MV-4-11 (cell line): ENCODE measurements at regions not wholly inside any gene's neighbourhood (a gene's known extent, or its start where the extent isn't known, plus 50 kb on each side); places are given as distances from the start of the nearest gene placed in this dataset.

Experiments used
- DNase-seq: peaks from one replicate; lab custom pipeline; 2025; lab: John Stamatoyannopoulos, UW

DNA sequence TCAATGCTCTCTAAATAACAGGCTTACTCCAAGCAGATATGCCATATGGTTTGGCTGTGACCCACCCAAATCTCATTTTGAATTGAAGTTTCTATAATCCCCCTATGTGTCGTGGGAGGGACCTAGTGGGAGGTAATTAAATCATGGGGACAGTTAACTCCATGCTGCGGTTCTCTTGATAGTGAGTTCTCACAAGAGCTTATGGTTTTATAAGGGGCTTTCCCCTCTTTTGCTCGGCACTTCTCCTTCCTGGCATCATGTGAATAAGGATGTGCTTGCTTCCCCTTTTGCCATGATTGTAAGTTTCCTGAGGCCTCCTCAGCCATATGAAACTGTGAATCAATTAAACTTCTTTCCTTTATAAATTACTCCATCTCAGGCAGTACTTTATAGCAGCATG, 302.7 kb upstream of the ZC3H15 start:
- DNase-seq, result peak; percentile 31

DNA sequence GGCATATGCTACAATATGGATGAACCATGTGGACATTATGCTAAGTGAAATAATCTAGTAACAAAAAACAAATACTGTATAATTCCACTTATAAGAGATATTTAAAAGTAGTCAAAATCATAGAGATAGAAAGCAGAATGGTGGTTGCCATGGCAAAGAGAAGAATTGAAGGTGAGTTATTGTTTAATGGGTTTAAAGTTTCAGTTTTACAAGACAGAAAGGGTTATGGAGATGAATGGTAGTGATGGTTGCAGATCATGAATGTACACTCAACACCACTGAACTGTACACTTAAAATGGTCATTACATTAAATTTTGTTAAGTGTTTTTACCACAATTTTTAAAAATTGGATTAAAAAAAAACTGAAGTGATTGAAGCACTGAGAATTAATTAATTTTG, 298.2 kb upstream of the ZC3H15 start:
- DNase-seq, result no peak

DNA sequence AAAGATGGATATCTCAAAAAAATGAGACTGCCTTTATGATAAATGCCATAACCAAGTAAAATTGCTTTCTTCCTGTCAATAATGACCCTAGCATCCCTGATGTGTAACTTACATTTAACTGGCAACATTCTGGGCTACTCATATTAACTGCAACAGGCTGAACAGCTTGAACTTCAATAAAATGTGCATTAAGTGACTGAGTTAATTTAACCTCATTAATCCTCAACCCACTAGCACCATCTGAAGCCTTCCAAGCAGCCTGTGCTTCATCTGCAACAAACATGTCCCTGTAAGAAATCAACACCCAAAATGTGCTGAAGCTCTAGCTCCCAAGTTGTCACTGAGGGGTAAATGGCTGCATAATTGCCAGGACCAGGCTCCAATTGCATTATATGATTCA, 296.2 kb upstream of the ZC3H15 start:
- DNase-seq, result no peak

DNA sequence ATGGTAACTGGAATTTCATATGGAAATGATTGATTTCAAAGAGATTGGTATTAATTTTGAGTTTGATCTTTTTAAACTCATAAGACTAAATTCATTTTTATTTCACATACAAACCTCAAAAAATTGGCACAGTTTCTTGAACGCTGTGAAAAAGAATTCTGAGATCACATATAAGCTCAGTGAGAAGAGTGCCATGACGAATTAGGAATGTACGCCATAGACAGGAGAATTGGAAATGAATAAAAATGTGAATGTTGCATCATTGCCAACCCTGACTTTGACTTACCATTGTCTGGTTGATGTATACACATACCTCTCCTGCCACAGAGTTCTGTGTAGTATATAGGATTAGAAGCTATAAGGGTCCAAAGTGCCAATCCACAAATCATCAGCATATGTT, 290.4 kb upstream of the ZC3H15 start:
- no peak for DNase-seq

DNA sequence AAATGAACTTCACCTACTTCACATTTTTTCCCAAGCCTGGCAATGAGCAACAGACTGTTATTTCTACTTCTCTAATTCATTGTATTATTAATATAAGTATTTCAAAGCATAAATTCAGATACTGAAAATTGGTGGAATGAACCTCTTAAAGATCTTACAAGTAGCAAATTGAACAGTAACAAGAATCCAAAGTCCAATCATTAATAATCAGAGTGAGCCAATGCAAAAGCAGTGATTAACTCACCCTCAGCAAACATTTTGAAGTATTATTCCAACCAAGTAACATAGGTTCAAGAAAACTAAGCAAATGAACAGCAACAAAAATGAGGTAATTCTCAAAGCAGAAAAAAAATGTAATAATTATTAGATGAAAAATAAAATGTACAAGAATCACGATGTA, 288.1 kb upstream of the ZC3H15 start:
- DNase-seq, result no peak

DNA sequence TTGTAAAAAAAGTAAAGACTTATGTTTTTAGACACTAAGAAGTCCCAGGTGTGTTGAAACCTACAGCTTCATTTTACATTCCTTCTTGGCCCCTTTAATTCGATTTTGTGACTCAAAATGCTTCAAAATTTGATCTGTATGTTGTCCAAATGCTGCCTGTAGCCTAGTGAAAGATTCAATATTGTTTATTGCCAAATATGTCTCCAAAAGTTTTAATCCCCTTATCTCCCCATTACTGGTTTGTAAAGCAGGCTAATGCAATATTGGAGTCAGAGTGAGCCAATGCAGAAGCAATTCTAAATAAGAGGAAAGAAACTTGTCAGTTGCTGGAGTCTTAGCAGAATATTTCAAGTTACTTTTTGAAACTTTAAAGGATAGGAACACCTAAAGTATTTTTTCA, 287.0 kb upstream of the ZC3H15 start:
- DNase-seq, result no peak

DNA sequence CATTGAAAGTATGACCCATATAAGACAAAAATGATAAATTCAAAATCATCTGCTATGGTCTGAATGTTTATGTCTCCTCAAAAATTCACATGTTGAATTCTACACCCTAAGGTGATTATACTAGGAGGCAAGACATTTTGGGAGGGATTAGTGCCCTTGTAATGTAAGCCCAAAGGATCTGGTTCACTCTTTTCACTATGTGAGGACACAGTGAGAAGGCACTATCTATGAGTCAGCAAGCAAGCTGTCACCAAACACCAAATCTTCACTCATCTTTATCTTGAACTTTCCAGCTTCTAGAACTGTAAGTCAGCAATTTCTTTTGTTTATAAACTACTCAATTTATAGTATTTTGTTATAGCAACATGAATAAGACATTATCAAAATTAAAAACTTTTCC, 284.7 kb upstream of the ZC3H15 start:
- DNase-seq, result no peak

DNA sequence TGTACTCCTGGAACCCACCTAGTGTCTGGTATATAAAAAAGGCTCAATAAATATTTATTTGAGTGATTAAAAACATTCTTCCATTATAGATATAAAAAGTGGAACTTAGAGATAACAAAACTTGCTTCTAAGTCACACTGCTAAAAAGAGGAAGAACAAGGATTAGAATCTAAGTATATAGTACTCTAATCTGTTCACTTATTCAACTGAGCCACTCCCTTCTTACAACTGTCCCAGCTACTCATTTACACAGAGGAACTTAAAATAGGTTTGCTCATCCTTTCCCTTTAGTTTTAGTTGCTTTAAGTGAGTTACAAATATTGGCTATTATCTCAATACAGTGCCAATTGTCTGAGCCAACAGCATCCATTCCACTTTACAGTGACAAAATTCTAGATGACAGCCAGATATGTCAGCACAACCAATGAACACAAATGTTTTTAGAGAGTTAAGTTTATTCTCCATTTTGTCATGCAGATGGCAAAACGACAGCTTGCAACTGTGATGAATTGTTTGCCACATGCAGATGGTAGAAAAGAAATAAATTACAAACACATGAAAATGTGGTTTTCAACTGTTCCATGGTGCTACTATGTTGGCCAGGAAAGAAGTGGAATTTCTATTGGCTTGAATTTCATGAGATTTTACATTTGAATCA, 280.7 kb upstream of the ZC3H15 start:
- DNase-seq, result peak; percentile 71

DNA sequence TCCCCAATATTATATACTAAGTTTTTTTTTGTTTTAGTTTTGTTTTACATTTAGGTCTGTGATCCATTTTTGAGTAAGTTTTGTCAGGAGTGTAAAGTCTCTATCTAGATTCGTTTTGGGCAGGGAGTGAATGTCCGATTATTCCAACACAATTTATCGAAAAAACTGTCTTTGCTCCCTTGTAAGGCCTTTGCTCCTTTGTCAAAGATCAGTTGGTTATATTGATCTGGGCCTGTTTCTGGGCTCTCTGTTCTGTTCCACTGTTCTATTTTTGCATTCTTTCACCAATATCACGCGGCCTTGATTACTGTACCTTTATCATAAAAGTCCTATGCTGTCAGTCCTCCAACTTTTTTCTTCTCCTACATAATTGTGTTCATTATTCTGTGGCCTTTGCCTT, 276.5 kb upstream of the ZC3H15 start:
- no peak for DNase-seq

DNA sequence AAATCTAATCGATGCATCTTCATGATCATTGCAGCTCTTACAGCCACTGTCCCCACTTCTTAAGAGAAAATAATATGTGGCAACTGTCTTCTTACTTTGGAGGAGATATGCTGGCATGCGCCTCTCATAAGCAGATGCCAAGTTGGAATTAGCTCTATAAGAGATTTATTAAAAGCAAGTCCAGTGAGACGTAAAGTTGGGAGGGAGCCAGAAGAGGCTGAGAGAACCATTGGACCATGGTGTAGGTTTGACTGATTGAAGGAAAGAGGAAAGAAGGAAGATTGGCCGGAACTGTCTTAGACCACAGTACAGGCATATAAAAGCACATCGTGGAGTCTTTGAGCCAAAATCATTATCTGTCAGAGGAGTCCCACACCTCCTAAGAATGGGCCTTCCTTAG, 265.7 kb upstream of the ZC3H15 start:
- no peak for DNase-seq

DNA sequence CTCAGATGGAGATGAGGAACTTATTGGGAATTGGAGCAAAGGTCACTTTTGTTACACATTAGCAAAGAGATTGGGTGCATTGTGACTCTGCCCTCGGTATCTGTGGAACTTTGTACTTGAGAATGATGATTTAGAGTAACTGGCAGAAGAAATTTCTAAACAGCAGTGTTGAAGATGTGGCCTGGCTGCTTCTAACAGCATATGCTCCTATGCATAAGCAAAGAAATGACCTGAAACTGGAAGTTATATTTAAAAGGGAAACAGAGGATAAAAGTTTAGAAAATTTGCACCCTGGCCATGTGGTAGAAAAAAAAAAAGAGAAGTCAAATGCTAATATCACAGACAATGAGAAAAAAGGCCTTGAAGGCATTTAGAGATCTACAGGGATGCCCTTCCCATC, 256.8 kb upstream of the ZC3H15 start:
- DNase-seq, result no peak

DNA sequence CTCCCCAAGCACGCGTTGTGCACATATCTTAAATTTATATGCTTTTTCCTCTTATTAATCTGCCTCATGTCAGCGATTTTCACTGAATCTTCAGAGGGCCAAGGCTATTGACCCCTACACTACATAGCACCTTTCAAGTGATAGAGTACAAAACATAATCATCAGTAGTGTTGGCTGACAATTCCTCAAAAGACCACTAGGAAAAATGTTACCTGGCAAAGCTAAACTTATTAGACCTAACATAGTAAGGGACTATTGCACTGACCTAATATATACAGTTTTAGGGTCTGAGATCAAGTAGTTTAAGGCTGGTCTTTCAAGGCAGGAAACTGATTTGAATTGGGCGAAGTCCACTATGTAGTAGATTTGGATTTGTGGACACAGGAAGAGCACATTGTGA, 244.2 kb upstream of the ZC3H15 start:
- no peak for DNase-seq

DNA sequence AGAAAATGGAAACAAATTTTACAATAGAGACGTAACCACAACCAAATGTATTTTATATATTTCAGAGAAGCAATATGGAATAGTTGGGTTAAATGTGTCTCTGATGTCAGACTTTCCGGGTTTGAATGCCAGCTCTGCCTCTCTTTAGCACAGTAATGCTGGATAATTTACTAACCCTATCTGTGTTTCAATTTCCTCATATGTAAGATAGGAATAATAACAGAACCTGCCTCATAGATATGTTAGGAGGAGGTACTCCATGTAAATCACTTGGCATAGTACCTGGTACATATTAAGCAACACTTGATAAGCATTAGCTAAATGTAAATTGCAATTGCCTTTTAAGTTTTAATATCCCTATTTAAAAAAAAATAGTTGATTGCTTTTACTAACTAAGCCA, 231.3 kb upstream of the ZC3H15 start:
- DNase-seq, result no peak

DNA sequence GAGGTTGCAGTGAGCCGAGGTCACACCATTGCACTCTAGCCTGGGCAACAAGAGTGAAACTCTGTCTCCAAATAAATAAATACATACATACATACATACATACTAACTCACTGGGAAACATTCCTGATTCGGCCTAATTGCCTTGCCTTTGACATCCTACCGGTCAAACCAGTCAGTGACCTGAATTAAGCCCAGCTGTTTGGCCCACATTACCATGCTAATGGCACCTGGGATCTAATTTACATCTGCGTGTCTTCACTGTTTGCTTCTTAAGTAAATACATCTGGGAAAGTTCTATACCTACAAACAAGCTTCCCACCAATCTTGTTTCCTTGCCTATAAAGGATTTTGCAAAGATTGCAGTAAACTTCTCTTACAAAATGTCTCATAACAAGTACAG, 230.2 kb upstream of the ZC3H15 start:
- DNase-seq, result no peak

DNA sequence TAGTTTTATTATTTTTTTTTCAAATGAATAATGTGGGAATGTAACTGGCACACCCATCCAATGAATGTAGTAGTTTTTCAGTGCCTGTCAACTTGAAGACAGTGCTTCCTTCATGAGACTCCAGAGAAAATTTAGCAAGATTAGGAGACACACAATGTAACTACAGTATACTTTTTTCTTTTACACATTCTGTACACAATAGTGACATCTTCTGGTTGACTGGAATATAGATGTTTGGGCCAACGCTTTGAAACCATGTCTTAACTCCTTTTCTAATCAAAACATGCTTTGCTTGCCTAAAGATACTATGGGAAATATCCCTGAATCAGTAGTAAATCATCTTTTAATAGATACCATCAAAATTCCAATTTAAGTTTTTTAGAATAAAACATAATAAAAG, 229.5 kb upstream of the ZC3H15 start:
- DNase-seq, result peak; percentile 23

DNA sequence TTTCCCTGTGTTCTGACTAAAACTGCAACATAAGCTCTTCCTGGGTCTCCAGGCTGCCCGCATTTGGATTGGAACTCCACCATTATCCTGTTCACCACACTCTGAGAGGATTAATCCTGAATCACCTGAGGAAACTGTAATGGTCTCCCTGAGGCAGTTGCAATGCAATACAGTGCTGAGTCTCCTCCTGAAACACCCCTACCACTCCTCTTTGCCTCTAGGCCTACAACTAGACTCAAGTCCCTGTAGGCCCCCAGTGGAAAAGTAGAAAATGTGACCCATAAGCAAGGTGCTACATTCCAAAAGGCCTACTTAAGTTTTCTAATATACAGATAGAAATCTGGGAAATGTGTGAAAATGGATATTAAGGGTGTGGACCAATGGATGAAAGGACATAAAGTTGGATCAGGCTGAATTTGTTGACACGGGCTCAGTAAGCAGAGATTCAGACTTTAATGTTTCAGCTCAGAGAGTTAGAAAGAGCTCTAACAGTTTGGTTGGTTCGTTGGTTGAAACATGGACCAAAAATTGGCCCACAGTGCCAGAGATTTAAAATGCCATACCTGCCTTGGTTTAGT, 222.3 kb upstream of the ZC3H15 start:
- DNase-seq, result no peak

DNA sequence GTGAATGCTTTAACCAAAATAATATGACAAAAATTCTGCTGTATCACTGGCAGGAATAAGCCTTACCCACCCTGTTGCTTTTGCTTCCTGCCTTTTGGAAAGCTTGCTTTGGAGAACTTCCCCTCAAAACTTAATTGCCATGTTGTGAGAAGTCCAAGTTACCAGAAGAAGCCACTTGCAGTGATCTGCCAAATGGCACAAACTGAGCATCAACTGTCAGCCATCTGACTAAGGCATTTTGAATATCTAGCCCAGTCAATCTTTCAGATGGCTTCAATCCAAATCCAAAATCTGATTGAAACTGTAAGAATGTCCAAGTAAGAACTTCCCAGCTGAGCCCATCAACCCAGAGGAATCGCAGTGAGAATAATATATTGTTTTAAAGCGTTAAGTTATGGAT, 216.5 kb upstream of the ZC3H15 start:
- DNase-seq, result no peak

DNA sequence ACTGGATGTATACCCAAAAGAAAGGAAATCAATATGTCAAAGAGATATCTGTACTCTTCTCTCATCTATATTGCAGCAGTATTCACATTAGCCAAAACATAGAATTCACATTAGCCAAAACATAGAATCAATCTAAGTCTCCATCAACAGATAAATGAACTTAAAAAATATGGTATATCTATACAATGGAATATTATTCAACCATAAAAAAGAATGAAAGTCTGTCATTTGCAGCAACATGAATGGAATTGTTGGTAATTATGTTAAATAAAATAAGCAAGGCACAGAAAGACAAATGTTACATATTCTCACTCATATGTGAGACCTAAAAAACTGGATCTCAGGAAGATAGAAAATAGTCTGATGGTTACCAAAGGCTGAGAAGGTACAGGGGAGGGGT, 212.1 kb upstream of the ZC3H15 start:
- DNase-seq, result no peak

DNA sequence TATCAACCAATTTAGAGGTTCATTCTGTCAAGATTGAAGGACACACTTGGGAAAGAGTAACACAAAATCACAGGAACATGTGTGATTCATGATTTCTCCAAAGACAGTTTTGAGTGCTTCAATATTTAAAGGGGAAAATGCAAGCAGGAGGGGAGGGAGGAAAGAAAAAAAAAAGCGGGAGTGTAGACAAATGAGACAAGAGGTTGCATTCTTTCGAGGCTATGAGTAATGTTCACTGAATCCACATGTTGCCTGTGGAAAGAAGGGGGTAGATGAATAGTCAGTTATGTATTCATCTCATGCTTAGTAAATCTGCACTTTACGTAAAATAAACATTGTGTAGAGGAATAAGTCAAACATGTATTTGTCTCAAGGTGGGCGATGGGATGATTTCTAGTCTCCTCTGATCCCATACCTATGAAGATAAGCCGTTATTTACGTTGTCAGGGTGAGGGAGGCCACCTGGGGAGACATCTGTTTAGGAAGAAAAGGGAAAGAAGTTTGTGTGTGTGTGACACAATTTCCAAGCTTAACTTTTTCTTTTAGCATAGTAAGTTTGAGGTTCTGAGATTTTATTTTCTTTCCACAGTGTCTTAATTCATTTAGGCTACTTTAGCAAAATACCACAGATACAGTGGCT, 211.0 kb upstream of the ZC3H15 start:
- DNase-seq, result no peak

DNA sequence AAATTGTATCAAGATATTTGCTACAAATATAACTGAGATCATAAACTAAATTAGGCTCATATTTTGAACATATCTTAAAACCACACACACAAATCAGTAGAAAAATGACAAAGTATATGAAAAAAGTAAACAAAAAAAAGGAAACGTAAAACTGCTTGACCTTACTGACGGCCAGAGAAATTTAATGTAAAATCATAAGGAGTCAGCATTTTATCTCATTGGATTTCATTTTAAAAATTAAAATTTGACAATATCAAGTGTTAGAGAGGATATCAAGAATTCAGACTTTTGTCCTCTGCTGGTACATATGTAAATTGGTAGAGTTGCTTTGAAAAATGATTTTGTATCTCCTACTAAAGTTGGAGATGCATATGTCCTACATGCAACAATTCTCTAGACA, 209.2 kb upstream of the ZC3H15 start:
- no peak for DNase-seq

DNA sequence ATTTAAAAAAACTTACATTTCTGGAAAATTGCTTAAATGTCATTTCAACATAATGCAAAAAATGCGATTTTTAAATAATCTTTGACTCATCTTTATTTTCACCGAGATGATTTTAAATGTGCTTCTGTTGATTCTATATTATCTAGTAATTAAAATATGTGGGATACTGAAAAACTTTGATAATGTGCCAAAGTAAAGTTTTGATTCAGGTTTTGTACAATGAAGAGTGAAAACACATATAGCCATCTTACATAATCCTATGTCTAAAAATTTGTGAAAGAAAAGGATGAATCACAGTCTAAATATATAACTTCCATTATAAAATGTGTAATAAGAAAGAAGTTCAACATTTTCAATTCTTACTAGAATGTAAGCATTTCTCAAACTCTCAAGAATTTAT, 204.3 kb upstream of the ZC3H15 start:
- no peak for DNase-seq

DNA sequence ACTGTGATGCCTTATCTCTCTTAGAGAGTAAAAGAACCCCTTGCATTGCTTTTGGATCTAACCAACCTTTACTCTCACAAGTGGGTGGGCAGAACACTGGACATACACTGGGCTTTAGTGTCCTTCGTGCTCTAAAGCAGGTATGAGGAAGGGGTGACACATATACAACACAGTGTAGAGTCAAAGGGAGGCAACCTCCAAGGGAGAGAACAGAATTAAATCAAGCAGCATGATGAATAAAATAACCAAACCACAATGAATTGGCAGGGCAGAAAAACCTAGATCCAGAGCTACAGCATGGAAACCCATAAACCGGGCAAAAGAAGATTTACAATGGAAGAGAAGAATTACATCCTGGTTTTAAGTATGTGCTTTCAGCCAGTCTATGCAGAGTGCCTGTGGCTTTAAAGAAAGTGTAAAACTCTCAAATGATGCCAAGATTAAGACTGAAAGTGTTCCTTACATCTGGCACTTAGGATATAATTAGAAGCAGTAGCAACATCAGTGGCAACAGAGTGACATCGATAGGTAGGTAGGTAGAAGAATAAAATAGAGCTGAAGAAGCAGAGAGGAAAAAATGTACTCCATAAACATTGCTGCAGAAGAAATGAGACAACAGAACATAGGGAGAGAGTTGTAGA, 191.7 kb upstream of the ZC3H15 start:
- DNase-seq, result no peak

DNA sequence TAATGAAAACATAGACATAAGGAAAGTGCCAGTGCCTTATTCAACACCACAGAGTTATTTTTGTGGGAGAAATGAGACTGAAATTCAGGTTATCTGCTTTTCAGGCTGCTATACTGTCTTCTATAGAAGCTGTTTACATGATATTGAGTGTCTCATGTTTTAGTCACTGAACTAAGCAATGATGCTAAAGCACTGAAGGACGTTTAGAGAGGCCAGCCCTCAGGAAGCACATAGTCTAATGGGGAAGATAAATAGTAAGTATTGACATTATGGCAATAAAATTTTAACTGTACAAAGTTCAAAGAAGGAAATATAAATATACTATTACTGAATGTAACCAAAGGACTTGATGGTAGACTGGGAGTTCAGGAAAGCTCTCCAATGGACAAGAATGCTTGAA, 186.4 kb upstream of the ZC3H15 start:
- no peak for DNase-seq

DNA sequence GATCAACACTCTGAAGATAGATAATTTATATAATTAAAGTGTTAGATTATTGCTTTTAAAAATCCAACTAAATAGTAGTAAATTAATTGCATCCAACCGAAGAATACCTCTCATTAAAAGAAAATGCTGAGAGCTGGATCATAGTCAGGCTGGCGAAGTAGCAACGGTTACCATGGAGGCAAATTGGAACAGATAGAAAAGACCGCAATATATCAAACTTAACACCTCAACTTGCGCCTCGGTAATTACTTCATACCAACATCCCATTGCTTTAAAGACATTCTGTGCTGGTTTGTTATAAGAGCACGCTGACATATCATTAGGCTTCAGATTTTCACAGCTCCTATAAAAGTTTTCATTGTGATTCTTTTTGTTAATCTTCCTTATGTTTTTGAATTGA, 183.8 kb upstream of the ZC3H15 start:
- DNase-seq, result no peak
